ENCODE measurements at regions not wholly inside any gene's neighbourhood (a gene's known extent, or its start where the extent isn't known, plus 50 kb on each side); places are given as distances from the start of the nearest gene placed in this dataset.
"Not testable (repeated sequence)": the region's sequence is repeated elsewhere in the genome, so short reads cannot be mapped to it uniquely, and the experiment has no call there.

- Histone ChIP-seq H3K4me3 (no peak overlapping the region), H3K27me3 (replicated peaks; ENCODE audit: insufficient read depth) (no peaks in the 10 kb centered on the region), H3K36me3 (no peaks in the 10 kb centered on the region), H3K4me1 (ENCODE audit: control insufficient read depth in 1 of 2, low read depth in 2 of 2) (no peaks in the 10 kb centered on the region), H3K9me3 (no peaks in the 10 kb centered on the region), H3K27ac (no peak overlapping the region)
- no peak for TF ChIP-seq CTCF (IDR thresholded peaks at IDR 0.05)
- DNase-seq (ENCODE audit: low spot score) (no peak), ATAC-seq (ENCODE audit: insufficient number of reproducible peaks, low FRiP score, low read depth) (no peak)
Observed at GRCh38 chr10:78604721-78605120, 464.0 kb upstream of the ZMIZ1 start.

- TF ChIP-seq CTCF (IDR thresholded peaks at IDR 0.05), result no peak
- Histone ChIP-seq H3K27me3 (replicated peaks; ENCODE audit: insufficient read depth) (no peaks in the 10 kb centered on the region), H3K4me3 (no peak overlapping the region), H3K4me1 (ENCODE audit: control insufficient read depth in 1 of 2, low read depth in 2 of 2) (no peaks in the 10 kb centered on the region), H3K9me3 (no peaks in the 10 kb centered on the region), H3K36me3 (no peaks in the 10 kb centered on the region), H3K27ac (no peak overlapping the region)
- ATAC-seq (ENCODE audit: insufficient number of reproducible peaks, low FRiP score, low read depth) (no peak), DNase-seq (ENCODE audit: low spot score) (no peak)
Observed at GRCh38 chr10:78605800-78606350, 462.9 kb upstream of the ZMIZ1 start.

GRCh38 chr10:78606766-78607165, 462.0 kb upstream of the ZMIZ1 start:
- H3K4me3 ChIP-seq; H3K9me3 ChIP-seq; ATAC-seq (ENCODE audit: insufficient number of reproducible peaks, low FRiP score, low read depth); DNase-seq (ENCODE audit: low spot score); H3K36me3 ChIP-seq; H3K27ac ChIP-seq; H3K4me1 ChIP-seq (ENCODE audit: control insufficient read depth in 1 of 2, low read depth in 2 of 2); H3K27me3 ChIP-seq (replicated peaks; ENCODE audit: insufficient read depth): not testable (repeated sequence)

GRCh38 chr10:78609976-78610375, 458.8 kb upstream of the ZMIZ1 start:
- no peak for DNase-seq (ENCODE audit: low spot score)

GRCh38 chr10:78613132-78613531, 455.6 kb upstream of the ZMIZ1 start:
- DNase-seq (ENCODE audit: low spot score) (no peak), ATAC-seq (ENCODE audit: insufficient number of reproducible peaks, low FRiP score, low read depth) (no peak)
- Histone ChIP-seq H3K36me3 (no peaks in the 10 kb centered on the region), H3K9me3 (no peaks in the 10 kb centered on the region), H3K4me3 (no peak overlapping the region), H3K4me1 (ENCODE audit: control insufficient read depth in 1 of 2, low read depth in 2 of 2) (no peaks in the 10 kb centered on the region), H3K27me3 (replicated peaks; ENCODE audit: insufficient read depth) (no peaks in the 10 kb centered on the region), H3K27ac (no peak overlapping the region)
- TF ChIP-seq CTCF (IDR thresholded peaks at IDR 0.05), result no peak

More at GRCh38 chr10:78609976-78610375, 458.8 kb upstream of the ZMIZ1 start:
- Histone ChIP-seq H3K4me1 (ENCODE audit: control insufficient read depth in 1 of 2, low read depth in 2 of 2) (no peaks in the 10 kb centered on the region), H3K4me3 (no peak overlapping the region), H3K36me3 (no peaks in the 10 kb centered on the region), H3K27me3 (replicated peaks; ENCODE audit: insufficient read depth) (no peaks in the 10 kb centered on the region), H3K27ac (no peak overlapping the region), H3K9me3 (no peaks in the 10 kb centered on the region)
- no peak for ATAC-seq (ENCODE audit: insufficient number of reproducible peaks, low FRiP score, low read depth)
- no peak for TF ChIP-seq CTCF (IDR thresholded peaks at IDR 0.05)

- H3K27me3 ChIP-seq (replicated peaks; ENCODE audit: insufficient read depth), result no peaks in the 10 kb centered on the region
- TF ChIP-seq CTCF (IDR thresholded peaks at IDR 0.05), result no peak
- H3K27ac ChIP-seq, result no peak overlapping the region
- H3K4me3 ChIP-seq, result no peak overlapping the region
- H3K36me3 ChIP-seq, result no peaks in the 10 kb centered on the region
- ATAC-seq (ENCODE audit: insufficient number of reproducible peaks, low FRiP score, low read depth) (no peak), DNase-seq (ENCODE audit: low spot score) (no peak)
- H3K4me1 ChIP-seq (ENCODE audit: control insufficient read depth in 1 of 2, low read depth in 2 of 2), result no peaks in the 10 kb centered on the region
- H3K9me3 ChIP-seq, result no peaks in the 10 kb centered on the region
Observed at GRCh38 chr10:78614267-78614666, 454.5 kb upstream of the ZMIZ1 start.

All from thoracic aorta (tissue), 2 donors.